Sigmoid colon (tissue), 4 donors: ENCODE measurements at regions not wholly inside any gene's neighbourhood (a gene's known extent, or its start where the extent isn't known, plus 50 kb on each side); places are given as distances from the start of the nearest gene placed in this dataset.

Experiments used
- CTCF ChIP-seq, 4 experiments: fragments of 450-650 bp in 3 of 4; fragments of 200-600 bp in 1 of 4; IDR thresholded peaks; one replicate each; pipeline ENCODE4 v1.5.1; 2016 to 2019; ENCODE audit warnings: antibody characterized with exemption in 4 of 4, mild to moderate bottlenecking in 3 of 4, moderate library complexity in 2 of 4
- POLR2AphosphoS5 ChIP-seq, 4 donors: sonication (generic); formaldehyde crosslinking; IDR thresholded peaks; one replicate each; pipeline ENCODE4 v1.6.1; 2017; ENCODE audit warnings: antibody characterized with exemption in 4 of 4

- TF ChIP-seq POLR2AphosphoS5 (IDR thresholded peaks at IDR 0.05), result no peak
- TF ChIP-seq CTCF (IDR thresholded peaks at IDR 0.05), result no peak
Observed at GRCh38 chr13:50098693-50099092, 83.4 kb downstream of the KCNRG start.
